GM18951 (cell line): ENCODE measurements at regions not wholly inside any gene's neighbourhood (a gene's known extent, or its start where the extent isn't known, plus 50 kb on each side); places are given as distances from the start of the nearest gene placed in this dataset.
"Not testable (repeated sequence)": the region's sequence is repeated elsewhere in the genome, so short reads cannot be mapped to it uniquely, and the experiment has no call there.

Experiments
- POLR2A ChIP-seq: IDR thresholded peaks from 4 replicates; pipeline ENCODE4 v1.6.1; 2011; ENCODE audit warnings: mild to moderate bottlenecking; ENCODE audit not compliant: insufficient read length, insufficient read depth; ENCODE audit errors: extremely low read depth
- in situ Hi-C: fragments of 300-500 bp; cut with MboI; formaldehyde crosslinking; loops from one replicate; pipeline ENCODE4 v1.12.0; 2022; ENCODE audit warnings: low sequenced_read_pairs, mixed read lengths, inconsistent platforms; ENCODE audit not compliant: unreplicated experiment

- in situ Hi-C loops, result no loop called here
- TF ChIP-seq POLR2A, result no peak
Observed at GRCh38 chr7:120056227-120056626, 216.7 kb upstream of the KCND2 start.

GRCh38 chr7:120059641-120060040 lies 213.3 kb upstream of the KCND2 start:
- in situ Hi-C loops, result no loop called here
- TF ChIP-seq POLR2A, result no peak

- in situ Hi-C loops, result no loop called here
- TF ChIP-seq POLR2A, result no peak
Observed at GRCh38 chr7:120060281-120060680, 212.7 kb upstream of the KCND2 start.

DNA sequence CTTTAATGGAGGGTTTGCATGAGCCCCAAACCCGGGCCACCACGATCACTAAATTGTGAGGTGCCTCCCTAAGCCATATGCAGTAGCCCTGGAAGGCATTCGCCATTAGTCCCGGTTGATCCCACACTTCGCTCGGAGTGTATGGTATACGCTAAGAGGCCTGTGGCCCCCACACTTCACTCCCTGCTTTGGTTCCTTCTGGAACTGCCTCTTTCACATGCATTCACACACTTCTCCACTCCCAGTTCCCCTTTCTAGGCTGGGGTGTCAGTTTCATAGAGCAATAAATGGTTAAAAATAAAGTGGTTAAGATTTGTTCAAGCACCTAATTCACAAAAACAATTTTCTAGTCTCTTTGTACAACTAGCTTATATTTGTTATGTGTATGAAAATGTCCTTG lies 212.1 kb upstream of the KCND2 start:
- in situ Hi-C loops, result no loop called here
- no peak for TF ChIP-seq POLR2A

DNA sequence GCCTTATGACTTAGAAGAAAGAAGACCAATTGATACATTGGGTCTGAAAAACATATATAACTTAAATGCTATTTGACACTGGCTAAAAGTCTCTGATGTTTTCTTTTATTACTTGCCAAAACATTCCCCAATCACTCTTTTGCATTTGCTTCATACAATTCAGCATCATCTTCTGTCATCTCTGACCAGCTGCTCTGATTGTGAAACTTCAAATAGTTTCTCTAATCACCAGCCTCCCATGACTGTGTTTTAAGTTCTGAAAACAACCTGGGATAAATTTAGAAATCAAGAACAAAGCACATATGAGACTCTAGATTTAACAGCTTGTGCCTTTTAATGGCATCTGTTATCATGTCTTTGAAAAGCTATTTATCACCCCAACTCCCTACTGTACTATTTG lies 208.4 kb upstream of the KCND2 start:
- in situ Hi-C loops, result no loop called here
- no peak for TF ChIP-seq POLR2A

GRCh38 chr7:120066898-120067297 lies 206.1 kb upstream of the KCND2 start:
- in situ Hi-C loops, result not testable (repeated sequence)

DNA sequence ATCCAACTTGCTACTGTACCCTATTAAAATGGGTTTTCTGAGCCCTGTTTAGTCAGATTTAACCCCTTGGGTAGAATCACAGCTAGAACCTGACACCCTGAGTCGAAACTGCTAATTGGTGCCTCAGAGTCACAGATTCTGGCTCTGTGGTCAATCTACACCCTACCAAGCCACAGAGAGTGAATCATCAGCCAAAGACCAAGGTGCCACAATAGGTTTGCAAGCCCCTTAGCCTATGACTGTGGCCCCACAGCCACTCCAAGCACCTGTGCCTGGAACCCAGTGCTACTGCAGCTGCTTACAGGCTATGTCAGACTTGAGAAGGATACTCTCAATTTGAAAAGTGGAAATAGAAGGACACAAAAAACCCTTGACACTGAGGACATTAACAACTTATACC lies 202.8 kb upstream of the KCND2 start:
- TF ChIP-seq POLR2A, result no peak
- in situ Hi-C loops, result no loop called here

DNA sequence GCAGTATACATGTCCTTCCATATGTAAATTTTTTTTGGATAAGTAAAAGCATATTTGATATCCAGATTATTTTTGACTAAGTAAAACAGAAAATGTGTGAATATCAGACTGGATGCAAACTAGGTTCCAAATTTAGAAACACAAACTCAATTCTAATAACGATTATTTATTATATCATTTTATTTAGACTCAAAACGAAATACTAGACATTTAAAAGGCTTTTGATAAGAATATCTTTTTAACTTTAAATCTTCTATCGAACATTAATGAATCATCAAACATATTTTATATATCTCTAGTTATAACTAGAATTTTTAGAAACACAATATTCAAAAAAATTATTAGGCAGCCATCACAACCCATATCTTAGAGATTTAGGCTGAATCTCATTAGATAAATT lies 195.2 kb upstream of the KCND2 start:
- TF ChIP-seq POLR2A, result no peak
- in situ Hi-C loops, result no loop called here

- no peak for TF ChIP-seq POLR2A
- in situ Hi-C loops, result no loop called here
Observed at GRCh38 chr7:120079022-120079421, 194.0 kb upstream of the KCND2 start.

DNA sequence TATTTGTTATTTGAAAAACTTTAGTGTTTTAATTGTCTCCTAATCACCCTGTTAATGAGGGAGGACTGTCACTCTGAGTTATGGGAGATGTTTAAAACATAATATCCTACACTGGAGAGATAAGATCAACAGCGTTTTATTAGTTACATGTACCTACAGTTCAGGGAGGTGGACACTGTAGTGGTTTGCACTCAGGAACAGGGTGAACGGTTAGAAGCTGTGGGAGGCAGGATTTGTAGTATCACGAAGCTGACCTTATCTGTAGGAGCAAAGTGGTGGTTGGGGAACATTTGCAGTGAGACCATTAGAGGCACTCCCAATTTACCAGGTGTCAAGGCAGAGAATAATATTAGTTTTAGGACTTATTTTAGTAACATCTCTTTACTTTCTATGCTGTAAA lies 193.3 kb upstream of the KCND2 start:
- no peak for TF ChIP-seq POLR2A
- in situ Hi-C loops, result no loop called here

DNA sequence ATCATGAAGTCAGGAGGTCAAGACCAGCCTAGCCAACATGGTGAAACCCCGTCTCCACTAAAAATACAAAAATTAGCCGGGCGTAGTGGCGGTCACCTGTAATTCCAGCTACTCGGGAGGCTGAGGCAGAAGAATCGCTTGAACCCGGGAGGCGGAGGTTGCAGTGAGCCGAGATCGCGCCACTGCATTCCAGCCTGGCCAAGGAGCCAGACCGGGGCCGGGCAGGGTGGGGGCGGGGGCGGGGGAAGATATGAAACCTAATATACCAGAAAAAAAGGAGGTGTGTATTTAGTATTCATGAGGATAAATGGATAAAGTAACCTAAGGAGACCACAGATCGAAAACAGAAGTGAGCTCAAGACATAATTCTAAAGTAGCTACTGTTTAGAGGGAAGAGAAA lies 186.5 kb upstream of the KCND2 start:
- in situ Hi-C loops, result not testable (repeated sequence)

GRCh38 chr7:120089968-120090367 lies 183.0 kb upstream of the KCND2 start:
- in situ Hi-C loops, result no loop called here
- no peak for TF ChIP-seq POLR2A

- no peak for TF ChIP-seq POLR2A
- in situ Hi-C loops, result no loop called here
Observed at GRCh38 chr7:120091807-120092206, 181.2 kb upstream of the KCND2 start.

DNA sequence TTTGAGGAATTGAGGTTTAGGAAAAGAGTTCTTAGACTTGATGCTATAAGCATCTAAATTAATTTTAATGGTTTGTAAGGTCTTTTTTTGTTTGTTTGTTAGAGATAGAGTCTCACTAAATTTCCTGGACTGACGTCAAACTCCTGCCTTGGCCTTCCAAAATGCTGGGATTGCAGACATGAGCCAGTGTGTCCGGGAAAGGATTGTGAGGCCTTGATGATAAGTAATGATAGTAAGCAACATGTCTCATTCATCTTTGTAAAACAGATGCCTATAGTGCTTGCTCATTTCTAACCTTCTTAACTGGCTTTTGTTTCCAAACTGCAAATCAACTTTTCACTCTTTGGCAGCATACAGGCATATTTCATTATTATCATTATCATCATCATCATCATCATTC lies 176.0 kb upstream of the KCND2 start:
- in situ Hi-C loops, result no loop called here
- no peak for TF ChIP-seq POLR2A

- in situ Hi-C loops, result no loop called here
- no peak for TF ChIP-seq POLR2A
Observed at GRCh38 chr7:120097774-120098173, 175.2 kb upstream of the KCND2 start.
